NCI-H1048 (cell line): ENCODE measurements at regions not wholly inside any gene's neighbourhood (a gene's known extent, or its start where the extent isn't known, plus 50 kb on each side); places are given as distances from the start of the nearest gene placed in this dataset.
A peak's percentile ranks its signal among the peaks of the same experiment; 100 is the strongest.

Experiments
- DNase-seq: peaks from one replicate; lab custom pipeline; 2025; lab: John Stamatoyannopoulos, UW

DNA sequence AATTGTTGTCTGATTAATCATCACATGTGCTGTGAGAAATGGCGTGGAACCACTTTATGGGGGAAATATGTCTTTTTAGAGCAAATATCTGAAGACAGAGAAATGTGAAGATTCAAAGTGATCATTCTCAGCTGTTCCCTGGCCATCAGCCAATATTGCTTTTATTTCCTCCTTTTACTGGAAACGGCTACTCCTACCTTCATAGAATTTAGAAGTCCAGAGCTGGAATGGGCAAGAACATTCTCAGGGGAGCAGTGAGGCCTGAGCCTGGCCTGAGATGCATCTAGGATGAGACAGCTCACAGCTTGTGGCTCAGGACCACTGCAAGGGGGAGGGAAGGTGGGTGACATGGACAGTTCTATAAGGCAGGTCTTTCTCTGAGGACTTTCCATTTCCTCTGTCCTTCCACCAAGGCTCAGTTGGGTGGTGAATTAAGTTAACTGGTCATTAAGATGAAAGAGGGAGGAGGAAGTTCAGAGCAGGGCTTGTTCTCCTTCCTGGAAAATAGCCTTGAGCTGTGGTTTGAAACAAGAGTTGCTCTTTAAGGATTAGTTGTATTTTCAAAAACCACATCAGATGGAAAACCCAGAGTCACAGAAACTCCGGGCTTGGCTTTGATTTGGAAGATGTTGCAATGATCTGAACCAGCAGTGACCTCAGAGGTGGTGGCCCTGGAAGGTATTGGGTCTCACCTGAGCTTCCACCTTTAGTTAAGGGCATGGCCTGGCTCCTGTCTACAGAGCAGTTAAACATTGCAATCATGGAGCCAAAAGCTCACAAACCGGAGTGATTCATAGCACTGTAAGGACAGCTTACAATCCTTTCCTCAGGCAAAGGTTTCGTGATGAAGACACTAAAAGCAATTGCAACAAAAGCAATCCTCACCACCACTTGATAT, 144.3 kb downstream of the VAPA start:
- no peak for DNase-seq

DNA sequence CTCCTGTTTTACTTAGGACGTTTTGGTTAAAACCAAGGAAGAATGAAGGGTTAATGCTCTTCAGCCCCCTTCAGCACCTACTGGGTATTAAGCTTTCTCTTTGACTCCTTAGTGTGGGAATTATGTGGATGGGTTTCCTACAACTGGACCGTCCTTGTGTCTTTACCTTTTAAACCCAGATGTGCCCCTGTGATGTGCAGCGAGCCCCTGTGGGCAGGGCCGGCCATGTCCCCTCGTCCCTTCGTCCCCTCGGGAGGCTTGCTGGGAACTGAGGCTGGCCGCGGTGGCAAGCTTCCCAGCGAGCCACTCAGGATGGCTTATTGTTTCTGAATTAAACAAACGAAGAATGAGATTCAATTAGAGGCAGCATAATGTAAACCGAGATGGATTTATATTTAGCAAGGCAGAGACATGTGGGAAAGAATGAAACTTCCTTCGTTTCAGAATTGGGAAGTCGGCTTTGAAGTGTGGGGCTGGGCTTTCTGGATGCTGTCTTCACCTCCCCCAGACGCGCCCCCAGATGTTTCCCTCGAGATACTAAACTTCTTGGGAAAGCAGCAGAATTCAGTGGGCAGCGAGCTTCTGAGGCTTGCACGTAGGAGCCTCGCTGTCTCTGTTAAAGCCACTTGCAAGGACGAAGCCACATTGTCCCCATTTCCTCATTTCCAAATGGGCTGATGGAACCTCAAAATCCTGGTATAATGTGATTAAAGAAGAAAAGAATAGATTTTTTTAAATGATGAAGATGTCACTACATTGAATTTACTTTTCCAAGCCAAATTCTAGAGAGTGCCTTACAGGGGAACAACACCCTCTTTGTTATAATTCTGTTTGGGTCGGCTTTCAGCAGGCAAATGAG, 146.0 kb downstream of the VAPA start:
- DNase-seq = no peak

DNA sequence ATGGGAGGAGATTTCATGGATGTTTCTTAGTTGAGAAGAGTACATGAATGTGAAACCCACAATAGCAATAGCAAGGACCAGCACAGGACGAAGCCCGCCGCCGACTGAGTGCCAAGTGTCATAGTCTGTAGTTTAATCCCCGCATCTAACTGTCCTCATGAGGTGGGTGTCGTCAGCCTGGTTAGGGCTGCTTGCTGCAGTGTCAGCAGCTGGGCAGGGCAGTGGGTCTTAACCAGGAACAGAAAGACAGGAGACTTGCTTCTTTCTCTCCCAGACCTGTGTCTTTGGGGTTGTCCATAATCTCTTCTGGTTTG, 146.6 kb downstream of the VAPA start:
- peak; percentile 21 for DNase-seq

DNA sequence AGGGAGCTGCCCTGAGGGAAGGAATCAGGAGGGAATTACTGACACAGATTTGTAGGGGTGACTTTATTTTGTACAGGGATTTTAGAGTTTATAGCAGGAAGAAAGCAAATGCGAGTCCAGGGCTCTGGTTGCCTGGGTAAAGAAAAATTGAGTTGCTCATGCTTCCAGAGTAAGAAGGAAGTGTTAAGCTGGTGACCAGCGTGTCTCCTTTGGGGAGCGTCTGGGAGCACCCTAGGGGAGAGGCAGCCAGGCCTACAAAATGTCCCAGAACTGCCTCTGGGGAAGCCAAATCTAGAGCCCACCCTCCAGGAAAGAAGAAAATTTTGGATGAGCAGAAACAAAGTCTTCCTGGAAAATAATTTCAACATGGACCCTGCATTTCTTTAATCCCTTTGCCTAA, 147.0 kb downstream of the VAPA start:
- no peak for DNase-seq

DNA sequence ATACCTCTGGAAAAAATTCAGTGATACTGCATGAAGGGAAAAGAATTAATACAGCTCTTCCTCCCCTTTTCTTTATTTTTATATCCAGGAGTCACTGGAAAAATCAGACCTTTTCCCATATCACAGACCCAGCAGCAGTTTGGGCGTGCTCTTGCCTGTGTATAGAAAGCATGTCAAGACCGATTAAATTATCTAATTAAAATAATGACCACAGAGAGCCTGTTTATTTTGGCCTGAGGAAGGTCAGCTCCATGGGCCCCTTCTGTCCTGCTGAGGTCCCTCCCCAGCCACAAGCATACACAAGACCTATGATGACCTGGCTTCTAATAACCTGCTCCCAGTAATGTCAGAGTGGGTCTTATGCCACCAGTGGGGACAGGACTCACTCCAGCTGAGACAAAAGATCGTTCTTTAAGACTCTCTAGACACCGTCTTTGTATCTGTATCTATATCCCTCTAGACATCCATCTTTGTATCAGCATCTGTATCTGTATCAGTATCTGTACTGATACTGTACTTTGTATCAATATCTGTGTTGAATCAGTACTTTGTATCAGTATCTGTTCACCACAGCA, 147.8 kb downstream of the VAPA start:
- no peak for DNase-seq

GRCh38 chr18:10062302-10063300, 148.8 kb downstream of the VAPA start:
- no peak for DNase-seq

- no peak for DNase-seq
Observed at GRCh38 chr18:10063489-10063888, 149.7 kb downstream of the VAPA start.

DNA sequence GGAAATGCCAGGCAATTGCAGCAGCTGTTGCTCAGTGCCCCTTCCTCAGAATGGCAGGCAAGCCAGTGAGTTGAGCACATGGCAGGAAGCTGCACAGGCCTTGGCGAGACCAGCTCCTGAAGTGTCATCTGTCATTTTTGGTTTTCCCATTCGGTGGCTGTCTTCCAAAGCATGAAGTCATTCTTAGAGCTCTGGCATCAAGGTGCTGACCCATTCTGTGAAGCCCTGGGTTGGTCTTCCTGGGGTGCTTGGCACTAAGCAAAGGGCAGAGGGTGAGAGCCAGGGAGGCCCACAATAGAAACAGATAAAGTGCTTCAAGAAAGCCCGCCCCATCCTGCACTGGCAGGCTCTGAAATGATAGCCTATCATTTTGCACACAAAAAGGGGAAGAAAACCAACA, 150.5 kb downstream of the VAPA start:
- DNase-seq = no peak

DNA sequence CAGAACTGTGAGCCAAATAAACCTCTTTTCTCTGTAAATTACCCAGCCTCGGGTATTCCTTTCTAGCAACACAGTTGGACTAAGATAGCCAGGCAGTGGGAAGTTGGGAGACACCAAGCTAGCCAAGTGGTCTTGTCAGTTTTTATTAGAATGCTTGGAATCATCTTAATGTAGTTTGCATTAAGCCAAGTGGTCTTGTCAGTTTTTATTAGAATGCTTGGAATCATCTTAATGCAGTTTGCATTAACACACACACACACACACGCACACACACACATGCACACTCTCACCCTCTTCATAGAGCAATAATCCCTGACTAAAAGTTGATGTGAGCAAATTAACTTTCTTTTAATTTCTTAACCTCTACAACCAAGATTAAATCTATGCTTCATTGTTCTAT, 151.5 kb downstream of the VAPA start:
- no peak for DNase-seq

DNA sequence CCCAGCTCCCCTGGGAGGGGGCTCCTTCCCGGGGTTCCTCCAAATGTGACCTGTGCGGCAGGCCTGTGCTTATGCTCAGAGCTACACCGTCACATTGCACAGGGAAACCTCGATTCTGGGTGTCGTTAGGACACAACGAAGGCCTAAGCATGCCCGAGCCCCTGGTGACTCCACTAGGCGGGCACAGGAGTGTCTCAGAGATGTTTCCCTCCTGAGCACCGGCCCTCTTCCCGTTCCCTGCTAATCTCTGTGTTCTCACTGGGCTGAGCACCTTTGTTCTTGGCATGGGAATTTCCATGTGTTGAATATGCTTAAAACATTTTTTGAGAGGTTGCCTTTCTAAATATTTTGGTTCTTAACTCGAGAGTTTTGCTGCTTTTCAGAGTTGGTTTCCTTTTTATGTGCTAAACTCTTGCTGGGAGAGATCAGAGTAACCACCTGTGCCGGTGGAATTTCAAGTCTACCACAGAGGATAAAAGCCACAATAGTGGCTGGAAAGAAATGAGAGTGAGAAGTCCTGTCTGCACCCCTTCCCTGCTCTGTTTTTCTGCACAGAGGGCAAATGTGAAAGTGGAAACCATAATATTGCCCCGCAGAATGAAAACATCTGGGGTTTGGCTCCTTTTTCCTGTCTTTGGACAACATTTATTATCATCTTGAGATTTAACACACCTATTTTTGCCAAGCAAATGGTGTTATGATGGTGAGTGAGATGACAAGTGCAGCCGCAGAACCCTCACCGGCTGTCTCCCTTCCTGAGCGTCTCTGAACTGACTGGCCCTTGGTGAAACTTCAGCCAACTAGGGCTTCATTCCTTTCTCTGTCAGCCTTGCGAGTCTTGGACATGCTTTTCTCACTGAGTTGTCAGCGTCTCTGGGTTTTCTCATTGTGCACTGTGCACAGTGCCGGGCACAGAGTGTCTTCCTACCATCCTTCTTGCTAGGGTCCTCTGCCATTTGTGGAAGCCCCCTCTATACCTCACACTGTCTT, 154.1 kb downstream of the VAPA start:
- no peak for DNase-seq

DNA sequence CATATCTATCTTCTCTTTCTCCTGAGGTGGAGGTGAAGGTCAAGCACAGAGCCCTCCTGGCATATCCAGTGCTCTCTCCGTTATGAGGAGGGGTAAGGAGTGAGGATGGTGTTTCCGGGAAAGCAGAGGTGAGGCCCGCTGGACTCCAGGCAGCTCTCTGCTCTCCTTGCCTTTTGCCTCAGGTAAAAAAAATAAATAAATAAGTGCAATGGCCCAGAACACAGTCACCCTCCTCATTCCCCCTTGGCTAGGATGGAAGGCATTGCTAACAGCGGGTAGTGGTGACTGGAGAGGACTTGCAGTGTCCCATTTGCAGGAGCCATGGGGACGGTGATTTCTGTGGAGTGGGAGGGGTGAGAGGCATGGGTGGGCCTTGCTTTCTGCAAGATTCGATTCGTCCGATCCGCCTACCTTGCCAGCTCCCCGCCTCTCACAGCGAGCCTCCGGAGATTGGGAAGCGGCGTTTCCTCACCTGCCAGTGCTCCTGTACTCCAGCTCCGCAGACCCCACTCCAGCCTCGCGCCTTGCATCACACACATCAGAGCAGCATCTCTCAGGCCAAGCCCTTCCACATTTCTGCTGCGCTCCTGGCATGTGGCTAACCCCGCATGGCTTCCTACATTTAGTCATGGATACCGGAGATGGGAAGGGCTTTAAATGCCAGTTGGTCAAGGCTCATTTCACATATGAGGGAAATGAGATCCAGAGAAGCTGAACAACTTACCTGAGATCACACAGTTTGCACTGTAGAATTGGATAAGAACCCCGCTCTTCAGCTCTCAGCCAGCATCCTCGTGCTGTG, 155.2 kb downstream of the VAPA start:
- no peak for DNase-seq

GRCh38 chr18:10070561-10071000, 156.8 kb downstream of the VAPA start:
- no peak for DNase-seq

GRCh38 chr18:10072671-10073175, 158.9 kb downstream of the VAPA start:
- no peak for DNase-seq

DNA sequence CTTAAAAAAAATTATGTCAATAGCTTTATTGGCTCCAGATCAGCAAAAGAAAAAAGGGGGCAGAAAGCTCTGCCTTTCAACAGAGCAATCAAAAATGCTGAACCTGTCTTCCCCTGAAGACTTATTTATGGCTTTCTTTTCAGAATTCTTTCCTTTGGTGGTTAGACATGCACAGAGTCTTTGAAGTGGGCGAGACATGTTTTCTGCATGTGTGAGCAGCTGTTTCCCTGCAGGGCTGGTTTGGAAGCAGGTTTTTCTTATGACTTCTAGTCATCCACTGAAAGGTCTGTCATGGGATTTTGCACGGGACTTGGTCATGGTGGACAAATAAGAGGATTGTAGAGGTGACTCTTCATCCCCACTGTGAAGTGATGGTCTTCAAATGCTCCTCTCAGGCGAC, 160.3 kb downstream of the VAPA start:
- DNase-seq = no peak

- DNase-seq = no peak
Observed at GRCh38 chr18:10074728-10075127, 160.9 kb downstream of the VAPA start.

- DNase-seq = no peak
Observed at GRCh38 chr18:10076502-10077030, 162.8 kb downstream of the VAPA start.

DNA sequence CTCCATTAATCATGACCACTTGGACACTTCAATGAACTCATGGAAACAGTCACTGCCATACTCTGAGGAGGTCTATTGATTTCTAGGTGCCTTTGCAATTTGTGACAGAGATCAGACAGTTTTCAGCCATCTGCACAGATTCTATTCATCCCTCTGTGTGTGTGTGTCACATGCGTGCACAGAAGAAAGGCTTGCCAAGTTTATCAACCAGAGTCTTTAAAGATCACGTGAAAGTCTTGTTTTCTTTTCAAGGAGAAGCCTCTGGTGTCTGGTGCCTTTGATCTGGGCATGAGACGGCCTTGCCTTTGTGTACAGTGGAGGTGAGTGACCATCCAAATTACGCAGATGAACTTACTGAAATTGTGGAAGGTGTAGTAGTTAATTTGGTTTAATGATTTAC, 164.2 kb downstream of the VAPA start:
- DNase-seq = no peak

- DNase-seq = no peak
Observed at GRCh38 chr18:10080372-10080771, 166.6 kb downstream of the VAPA start.

DNA sequence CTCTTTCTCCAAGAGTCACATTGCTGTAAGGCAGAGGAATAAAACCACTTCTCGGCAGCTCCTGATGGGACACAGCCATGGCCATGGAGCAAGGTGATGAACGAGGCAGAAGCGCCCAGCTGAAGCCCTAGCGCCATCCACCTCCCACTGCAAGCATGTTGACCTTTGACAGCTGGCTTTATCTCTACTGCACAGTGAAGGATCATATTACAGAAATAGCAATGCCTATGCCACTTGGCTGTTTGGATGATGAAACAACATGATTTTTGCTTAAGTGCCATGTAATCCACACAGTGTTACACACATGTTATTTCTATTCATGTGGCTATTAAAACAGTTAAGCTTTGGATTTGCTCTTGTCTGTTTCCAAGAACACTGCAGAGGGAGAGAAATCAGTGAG, 167.7 kb downstream of the VAPA start:
- no peak for DNase-seq
